ENCODE measurements at regions not wholly inside any gene's neighbourhood (a gene's known extent, or its start where the extent isn't known, plus 50 kb on each side); places are given as distances from the start of the nearest gene placed in this dataset.
"Not testable (repeated sequence)": the region's sequence is repeated elsewhere in the genome, so short reads cannot be mapped to it uniquely, and the experiment has no call there.

GRCh38 chr1:120240181-120240580, 63.9 kb upstream of the SEC22B start:
- H2BK12ac ChIP-seq (ENCODE audit: insufficient read length, low read depth, low read length); H3K56ac ChIP-seq (ENCODE audit: insufficient read length, low read depth, low read length); H3K27ac Mint-ChIP-seq; H3K4me3 Mint-ChIP-seq; H2BK15ac ChIP-seq (ENCODE audit: low read depth, low read length); H3K36me3 Mint-ChIP-seq (ENCODE audit: insufficient read depth in 1 of 3, low read depth in 3 of 3); H3K27me3 Mint-ChIP-seq (ENCODE audit: low read depth); H3K27me3 ChIP-seq (ENCODE audit: insufficient read depth, low read length); H2BK120ac ChIP-seq (ENCODE audit: low read depth, low read length, poor library complexity, severe bottlenecking); H2BK20ac ChIP-seq (ENCODE audit: low read depth, low read length, poor library complexity, severe bottlenecking); H2AFZ ChIP-seq (ENCODE audit: low read length); H3K79me2 ChIP-seq (ENCODE audit: insufficient read depth, low read length); H3K4me1 Mint-ChIP-seq; H4K91ac ChIP-seq (ENCODE audit: insufficient read length, low read depth, low read length); H2AK5ac ChIP-seq (ENCODE audit: insufficient read length, low read length); H3K18ac ChIP-seq (ENCODE audit: insufficient read length, low read depth, low read length); H3K9me3 ChIP-seq (ENCODE audit: control insufficient read depth, low read depth, low read length); H3T11ph ChIP-seq (ENCODE audit: low read length); H4K5ac ChIP-seq (ENCODE audit: insufficient read length, low read depth, low read length); H3K4me1 ChIP-seq (ENCODE audit: insufficient read depth, low read length); H3K14ac ChIP-seq (ENCODE audit: insufficient read depth, low read length); H4K20me1 ChIP-seq (ENCODE audit: control insufficient read depth, insufficient read depth, insufficient read length); H3K4ac ChIP-seq (ENCODE audit: low read depth, low read length); DNase-seq; H2BK5ac ChIP-seq (ENCODE audit: insufficient read length, low read length); H3K23me2 ChIP-seq (ENCODE audit: insufficient read length, low read depth, low read length, poor library complexity, severe bottlenecking); H3K4me2 ChIP-seq (ENCODE audit: insufficient read depth, insufficient read length, low read length); H3K9me3 Mint-ChIP-seq; H4K8ac ChIP-seq (replicated peaks; ENCODE audit: insufficient read length, low read depth, low read length); H3K23ac ChIP-seq (ENCODE audit: insufficient read length, low read depth, low read length); H3K9ac ChIP-seq (ENCODE audit: extremely low read depth, insufficient read length, low read length); H3K79me1 ChIP-seq (ENCODE audit: insufficient read depth, low read depth, low read length, poor library complexity, severe bottlenecking); H3K27ac ChIP-seq (ENCODE audit: insufficient read length, low read depth, low read length): not testable (repeated sequence)
- WGBS (ENCODE audit: extremely low coverage, insufficient read length, low lambda C conversion rate), result no CpG with 5 or more reads among the region's 1 CpG

- H2BK12ac ChIP-seq (ENCODE audit: insufficient read length, low read depth, low read length); H3K9ac ChIP-seq (ENCODE audit: extremely low read depth, insufficient read length, low read length): not testable (repeated sequence)
Observed at GRCh38 chr1:120239351-120239750, 63.0 kb upstream of the SEC22B start.

DNA sequence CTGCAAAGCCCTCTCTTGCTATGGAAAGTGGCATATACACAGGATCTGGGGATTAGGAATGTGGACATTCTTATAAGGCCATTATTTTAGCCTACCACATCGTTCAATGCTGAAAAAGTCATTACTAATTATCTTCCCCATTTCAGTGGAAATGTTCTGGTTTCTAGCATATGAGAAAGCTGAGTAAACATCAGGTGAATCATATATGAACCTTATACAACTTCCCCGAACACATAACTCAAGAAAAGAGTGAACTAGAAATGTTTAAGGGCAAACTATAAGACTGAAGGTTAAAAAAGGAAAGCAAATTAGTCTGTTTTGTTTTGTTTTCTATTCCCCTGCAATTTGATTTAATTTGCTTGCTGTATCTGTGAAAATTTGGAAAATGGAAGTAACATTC, 62.5 kb upstream of the SEC22B start:
- H4K5ac ChIP-seq (ENCODE audit: insufficient read length, low read depth, low read length); H3K4me1 ChIP-seq (ENCODE audit: insufficient read depth, low read length); H3K79me1 ChIP-seq (ENCODE audit: insufficient read depth, low read depth, low read length, poor library complexity, severe bottlenecking); H3K56ac ChIP-seq (ENCODE audit: insufficient read length, low read depth, low read length); H3K18ac ChIP-seq (ENCODE audit: insufficient read length, low read depth, low read length); H3K9me3 Mint-ChIP-seq; H3T11ph ChIP-seq (ENCODE audit: low read length); H3K27me3 Mint-ChIP-seq (ENCODE audit: low read depth); H3K14ac ChIP-seq (ENCODE audit: insufficient read depth, low read length); H2AFZ ChIP-seq (ENCODE audit: low read length); H3K23ac ChIP-seq (ENCODE audit: insufficient read length, low read depth, low read length); DNase-seq; H2BK12ac ChIP-seq (ENCODE audit: insufficient read length, low read depth, low read length); H4K91ac ChIP-seq (ENCODE audit: insufficient read length, low read depth, low read length); H2AK5ac ChIP-seq (ENCODE audit: insufficient read length, low read length); H2BK15ac ChIP-seq (ENCODE audit: low read depth, low read length); H2BK120ac ChIP-seq (ENCODE audit: low read depth, low read length, poor library complexity, severe bottlenecking); H3K36me3 Mint-ChIP-seq (ENCODE audit: insufficient read depth in 1 of 3, low read depth in 3 of 3); H3K4me1 Mint-ChIP-seq; H3K79me2 ChIP-seq (ENCODE audit: insufficient read depth, low read length); H3K27ac ChIP-seq (ENCODE audit: insufficient read length, low read depth, low read length); H3K27me3 ChIP-seq (ENCODE audit: insufficient read depth, low read length); H3K27ac Mint-ChIP-seq; H3K9me3 ChIP-seq (ENCODE audit: control insufficient read depth, low read depth, low read length); H3K23me2 ChIP-seq (ENCODE audit: insufficient read length, low read depth, low read length, poor library complexity, severe bottlenecking); H4K8ac ChIP-seq (replicated peaks; ENCODE audit: insufficient read length, low read depth, low read length); H4K20me1 ChIP-seq (ENCODE audit: control insufficient read depth, insufficient read depth, insufficient read length); H2BK5ac ChIP-seq (ENCODE audit: insufficient read length, low read length); H3K9ac ChIP-seq (ENCODE audit: extremely low read depth, insufficient read length, low read length); H3K4me3 Mint-ChIP-seq; H2BK20ac ChIP-seq (ENCODE audit: low read depth, low read length, poor library complexity, severe bottlenecking); H3K4me2 ChIP-seq (ENCODE audit: insufficient read depth, insufficient read length, low read length); H3K4ac ChIP-seq (ENCODE audit: low read depth, low read length): not testable (repeated sequence)
- no CpG with 5 or more reads among the region's 2 CpGs for WGBS (ENCODE audit: extremely low coverage, insufficient read length, low lambda C conversion rate)

More at GRCh38 chr1:120239351-120239750, 63.0 kb upstream of the SEC22B start:
- H2BK5ac ChIP-seq (ENCODE audit: insufficient read length, low read length); H2AFZ ChIP-seq (ENCODE audit: low read length); H3K27ac Mint-ChIP-seq; H3K23ac ChIP-seq (ENCODE audit: insufficient read length, low read depth, low read length); H4K91ac ChIP-seq (ENCODE audit: insufficient read length, low read depth, low read length); H3K27me3 Mint-ChIP-seq (ENCODE audit: low read depth); H3K27ac ChIP-seq (ENCODE audit: insufficient read length, low read depth, low read length); H3K36me3 Mint-ChIP-seq (ENCODE audit: insufficient read depth in 1 of 3, low read depth in 3 of 3); H4K5ac ChIP-seq (ENCODE audit: insufficient read length, low read depth, low read length); H3K23me2 ChIP-seq (ENCODE audit: insufficient read length, low read depth, low read length, poor library complexity, severe bottlenecking); H3K9me3 ChIP-seq (ENCODE audit: control insufficient read depth, low read depth, low read length); H3K4me3 Mint-ChIP-seq; H3K14ac ChIP-seq (ENCODE audit: insufficient read depth, low read length); H3K9me3 Mint-ChIP-seq; H2BK120ac ChIP-seq (ENCODE audit: low read depth, low read length, poor library complexity, severe bottlenecking); H3K56ac ChIP-seq (ENCODE audit: insufficient read length, low read depth, low read length); H2AK5ac ChIP-seq (ENCODE audit: insufficient read length, low read length); H3K79me2 ChIP-seq (ENCODE audit: insufficient read depth, low read length); H3K4me1 Mint-ChIP-seq; H3K18ac ChIP-seq (ENCODE audit: insufficient read length, low read depth, low read length); H4K8ac ChIP-seq (replicated peaks; ENCODE audit: insufficient read length, low read depth, low read length); H4K20me1 ChIP-seq (ENCODE audit: control insufficient read depth, insufficient read depth, insufficient read length); DNase-seq; H3K79me1 ChIP-seq (ENCODE audit: insufficient read depth, low read depth, low read length, poor library complexity, severe bottlenecking); H3K4ac ChIP-seq (ENCODE audit: low read depth, low read length); H3K4me2 ChIP-seq (ENCODE audit: insufficient read depth, insufficient read length, low read length); H3K27me3 ChIP-seq (ENCODE audit: insufficient read depth, low read length); H2BK15ac ChIP-seq (ENCODE audit: low read depth, low read length); H3K4me1 ChIP-seq (ENCODE audit: insufficient read depth, low read length); H2BK20ac ChIP-seq (ENCODE audit: low read depth, low read length, poor library complexity, severe bottlenecking); H3T11ph ChIP-seq (ENCODE audit: low read length): not testable (repeated sequence)

Measured in H9 (cell line).